Calu3 (cell line): ENCODE measurements at regions not wholly inside any gene's neighbourhood (a gene's known extent, or its start where the extent isn't known, plus 50 kb on each side); places are given as distances from the start of the nearest gene placed in this dataset.
A peak's percentile ranks its signal among the peaks of the same experiment; 100 is the strongest.

Experiments used
- BruUV-seq: library from RNA; stranded (reverse); fragments of 400-500 nt; replicated peaks from 2 replicates; lab custom pipeline; 2021; lab: Mats Ljungman, UMichigan
- CTCF ChIA-PET: fragments of 300-600 bp; sonication (Branson Sonifier 250); formaldehyde crosslinking; loops from one replicate; lab custom pipeline; 2022; ENCODE audit warnings: antibody characterized with exemption; lab: Charles Lee
- DNase-seq: peaks from one replicate; pipeline ENCODE4 v3.0.0; 2022
- H3K27ac Mint-ChIP-seq: one replicate; pipeline ENCODE4 v1.8.0; 2022; ENCODE audit warnings: mixed read lengths; ENCODE audit not compliant: unreplicated experiment
- H3K27me3 Mint-ChIP-seq: one replicate; pipeline ENCODE4 v1.8.0; 2022; ENCODE audit warnings: mixed read lengths; ENCODE audit not compliant: unreplicated experiment
- H3K36me3 Mint-ChIP-seq: one replicate; pipeline ENCODE4 v1.8.0; 2022; ENCODE audit warnings: mild to moderate bottlenecking, moderate library complexity, mixed read lengths; ENCODE audit not compliant: insufficient read depth, unreplicated experiment
- H3K4me1 Mint-ChIP-seq: one replicate; pipeline ENCODE4 v1.8.0; 2022; ENCODE audit warnings: mild to moderate bottlenecking, low read depth, mixed read lengths; ENCODE audit not compliant: unreplicated experiment
- H3K4me3 Mint-ChIP-seq: one replicate; pipeline ENCODE4 v1.8.0; 2022; ENCODE audit warnings: mild to moderate bottlenecking, low read depth, moderate library complexity, mixed read lengths; ENCODE audit not compliant: unreplicated experiment
- H3K9me3 Mint-ChIP-seq: one replicate; pipeline ENCODE4 v1.8.0; 2022; ENCODE audit warnings: low read depth, mixed read lengths; ENCODE audit not compliant: unreplicated experiment
- CTCF ChIP-seq: fragments of 200-600 bp; IDR thresholded peaks from one replicate; pipeline ENCODE4 v1.8.0; 2022; ENCODE audit warnings: antibody characterized with exemption; ENCODE audit not compliant: unreplicated experiment
- intact Hi-C: fragments of 100-400 bp; cut with micrococcal nuclease; formaldehyde crosslinking; loops from one replicate; pipeline ENCODE4 v1.10.0; 2022; ENCODE audit not compliant: unreplicated experiment

- TF ChIP-seq CTCF: no peak
- Mint-ChIP-seq H3K27me3 (no peaks in the 10 kb centered on the region), H3K9me3 (no peaks in the 10 kb centered on the region), H3K27ac (peak overlapping the region; percentile 39), H3K4me1 (peaks cover 12% of the 10 kb centered on the region), H3K4me3 (no peak overlapping the region), H3K36me3 (no peaks in the 10 kb centered on the region)
- BruUV-seq: no TSS peak
- intact Hi-C loops: no loop called here
- no peak for DNase-seq
- CTCF ChIA-PET: no interaction called here
Measured at GRCh38 chr3:82081351-82081750, 319.9 kb upstream of the GBE1 start.

- no peak for TF ChIP-seq CTCF
- H3K4me3 Mint-ChIP-seq: no peak overlapping the region
- no peaks in the 10 kb centered on the region for H3K27me3 Mint-ChIP-seq
- no peaks in the 10 kb centered on the region for H3K36me3 Mint-ChIP-seq
- intact Hi-C loops: no loop called here
- no peaks in the 10 kb centered on the region for H3K9me3 Mint-ChIP-seq
- BruUV-seq: no TSS peak
- H3K27ac Mint-ChIP-seq: peak overlapping the region; percentile 39
- peaks cover 12% of the 10 kb centered on the region for H3K4me1 Mint-ChIP-seq
- no peak for DNase-seq
- CTCF ChIA-PET: no interaction called here
Measured at GRCh38 chr3:82080792-82081191, 319.3 kb upstream of the GBE1 start.

- no peak for TF ChIP-seq CTCF
- no TSS peak for BruUV-seq
- H3K4me3 Mint-ChIP-seq: no peak overlapping the region
- H3K36me3 Mint-ChIP-seq: no peaks in the 10 kb centered on the region
- H3K4me1 Mint-ChIP-seq: peaks cover 7% of the 10 kb centered on the region
- no peaks in the 10 kb centered on the region for H3K27me3 Mint-ChIP-seq
- DNase-seq: no peak
- CTCF ChIA-PET: no interaction called here
- H3K9me3 Mint-ChIP-seq: no peaks in the 10 kb centered on the region
- intact Hi-C loops: no loop called here
- H3K27ac Mint-ChIP-seq: peak overlapping the region; percentile 39
Measured at GRCh38 chr3:82080261-82080660, 318.8 kb upstream of the GBE1 start.

GRCh38 chr3:82079335-82079890, 318.0 kb upstream of the GBE1 start:
- H3K4me3 Mint-ChIP-seq: no peak overlapping the region
- H3K4me1 Mint-ChIP-seq: no peaks in the 10 kb centered on the region
- H3K27ac Mint-ChIP-seq: no peak overlapping the region
- TF ChIP-seq CTCF: no peak
- BruUV-seq: no TSS peak
- H3K27me3 Mint-ChIP-seq: no peaks in the 10 kb centered on the region
- DNase-seq: no peak
- no peaks in the 10 kb centered on the region for H3K9me3 Mint-ChIP-seq
- H3K36me3 Mint-ChIP-seq: no peaks in the 10 kb centered on the region
- intact Hi-C loops: no loop called here
- CTCF ChIA-PET: no interaction called here
